ENCODE measurements at regions not wholly inside any gene's neighbourhood (a gene's known extent, or its start where the extent isn't known, plus 50 kb on each side); places are given as distances from the start of the nearest gene placed in this dataset.

GRCh38 chr6:170089963-170090362, 200.9 kb downstream of the DLL1 start:
- Histone ChIP-seq H3K9me3 (replicated peaks in 1 of 2; ENCODE audit: control insufficient read depth in 1 of 2, insufficient read depth in 1 of 2, low read length in 2 of 2) (no peaks in the 10 kb centered on the region), H3K9ac (ENCODE audit: insufficient read depth, low read length, poor library complexity, severe bottlenecking) (no peak overlapping the region), H3K4me2 (replicated peaks; ENCODE audit: extremely low read depth, low read length, poor library complexity, severe bottlenecking) (peak overlapping the region; percentile 66), H3K4me1 (ENCODE audit: control insufficient read depth in 1 of 2, insufficient read depth in 2 of 2, low read length in 2 of 2) (peaks cover 22% of the 10 kb centered on the region in 2 donors), H3K36me3 (replicated peaks in 1 of 2; ENCODE audit: control insufficient read depth in 1 of 2, insufficient read depth in 2 of 2, low read length in 2 of 2) (no peaks in the 10 kb centered on the region), H3K27me3 (ENCODE audit: control insufficient read depth in 2 of 2, insufficient read depth in 2 of 2, low read length in 2 of 2) (peaks cover 0 to 30% of the 10 kb centered on the region in 2 donors), H3K27ac (ENCODE audit: low read depth in 1 of 2, low read length in 2 of 2) (no peak overlapping the region), H2AFZ (ENCODE audit: insufficient read depth, low read depth, low read length, poor library complexity, severe bottlenecking) (peak overlapping the region; percentile 51), H3K4me3 (replicated peaks in 1 of 3; ENCODE audit: low read depth in 2 of 3, low read length in 3 of 3) (no peak overlapping the region), H4K20me1 (ENCODE audit: insufficient read depth, low read length) (no peaks in the 10 kb centered on the region), H3K79me2 (ENCODE audit: insufficient read depth, low read length) (no peaks in the 10 kb centered on the region)
- DNase-seq, result no peak
- peak overlapping the region; percentile 39 to 82 for H3K4me3 Mint-ChIP-seq
- intact Hi-C loops (cut with micrococcal nuclease), result loop anchor here (5.0 to 10.0 kb wide), 2 partner anchors 55 to 83 kb away; no protein-coding TSS in a partner anchor
- H3K36me3 Mint-ChIP-seq, result peaks cover 4 to 6% of the 10 kb centered on the region in 2 donors
- peaks cover 0 to 5% (median 0%) of the 10 kb centered on the region in 7 donors for H3K9me3 Mint-ChIP-seq
- peaks cover 24% of the 10 kb centered on the region for H3K4me1 Mint-ChIP-seq
- WGBS (ENCODE audit: insufficient coverage), result 38% methylated on average over 10 of the region's 11 CpGs
- H3K27me3 Mint-ChIP-seq (ENCODE audit: low read depth in 3 of 3), result peaks cover 9 to 11% (median 10%) of the 10 kb centered on the region in 3 donors
- no peak for TF ChIP-seq CTCF (IDR thresholded peaks at IDR 0.05)
- H3K27ac Mint-ChIP-seq, result peak overlapping the region in 3 of 7 donors; percentile 22 to 88 (median 65)

- Mint-ChIP-seq H3K27me3 (ENCODE audit: low read depth in 3 of 3) (peaks cover 3 to 10% (median 10%) of the 10 kb centered on the region in 3 donors), H3K4me3 (peak overlapping the region; percentile 78 to 97), H3K4me1 (peaks cover 24% of the 10 kb centered on the region), H3K9me3 (peaks cover 0 to 5% (median 0%) of the 10 kb centered on the region in 7 donors), H3K36me3 (peaks cover 4 to 6% of the 10 kb centered on the region in 2 donors), H3K27ac (peak overlapping the region in 5 of 7 donors; percentile 46 to 88 (median 62))
- no peaks in the 10 kb centered on the region for H3K79me2 ChIP-seq (ENCODE audit: insufficient read depth, low read length)
- peak in 2 of 3 donors; percentile 10 to 22 for DNase-seq
- intact Hi-C loops (cut with micrococcal nuclease), result loop anchor here (5.0 to 10.0 kb wide), 2 partner anchors 54 to 81 kb away; no protein-coding TSS in a partner anchor
- H3K4me1 ChIP-seq (ENCODE audit: control insufficient read depth in 1 of 2, insufficient read depth in 2 of 2, low read length in 2 of 2), result peaks cover 22% of the 10 kb centered on the region in 2 donors
- peak overlapping the region in 2 of 3 experiments; percentile 57 to 66 for H3K4me3 ChIP-seq (replicated peaks in 1 of 3; ENCODE audit: low read depth in 2 of 3, low read length in 3 of 3)
- WGBS (ENCODE audit: insufficient coverage), result 66% methylated on average over 18 of the region's 20 CpGs
- peak overlapping the region; percentile 64 for H3K9ac ChIP-seq (ENCODE audit: insufficient read depth, low read length, poor library complexity, severe bottlenecking)
- H3K27me3 ChIP-seq (ENCODE audit: control insufficient read depth in 2 of 2, insufficient read depth in 2 of 2, low read length in 2 of 2), result peaks cover 0 to 30% of the 10 kb centered on the region in 2 donors
- H3K27ac ChIP-seq (ENCODE audit: low read depth in 1 of 2, low read length in 2 of 2), result peak overlapping the region in 1 of 2 donors; percentile 74
- peak overlapping the region; percentile 83 for H2AFZ ChIP-seq (ENCODE audit: insufficient read depth, low read depth, low read length, poor library complexity, severe bottlenecking)
- no peaks in the 10 kb centered on the region for H3K9me3 ChIP-seq (replicated peaks in 1 of 2; ENCODE audit: control insufficient read depth in 1 of 2, insufficient read depth in 1 of 2, low read length in 2 of 2)
- no peak for TF ChIP-seq CTCF (IDR thresholded peaks at IDR 0.05)
- no peaks in the 10 kb centered on the region for H3K36me3 ChIP-seq (replicated peaks in 1 of 2; ENCODE audit: control insufficient read depth in 1 of 2, insufficient read depth in 2 of 2, low read length in 2 of 2)
- H3K4me2 ChIP-seq (replicated peaks; ENCODE audit: extremely low read depth, low read length, poor library complexity, severe bottlenecking), result peak overlapping the region; percentile 66
- H4K20me1 ChIP-seq (ENCODE audit: insufficient read depth, low read length), result no peaks in the 10 kb centered on the region
Measured at GRCh38 chr6:170088582-170088955, 202.3 kb downstream of the DLL1 start.

All from CD14-positive monocyte (primary cell).